GM23338 (cell line): ENCODE measurements at regions not wholly inside any gene's neighbourhood (a gene's known extent, or its start where the extent isn't known, plus 50 kb on each side); places are given as distances from the start of the nearest gene placed in this dataset.

Experiments
- CREB1 ChIP-seq: fragments of 250-450 bp; sonication (Bioruptor Pico); IDR thresholded peaks from 2 replicates; pipeline ENCODE4 v1.5.0; 2020; ENCODE audit warnings: low read depth, mild to moderate bottlenecking, moderate library complexity
- CTCF ChIP-seq, 2 experiments: fragments of 200-600 bp in 1 of 2; sonication (generic) in 1 of 2; conservative IDR thresholded peaks; 2 replicates each; pipeline versions ENCODE4 v1.5.1 to v1.6.1; 2016 to 2017; ENCODE audit warnings: antibody characterized with exemption in 2 of 2, low read depth in 2 of 2, mild to moderate bottlenecking in 2 of 2, moderate library complexity in 1 of 2
- ETS1 ChIP-seq: IDR thresholded peaks from 2 replicates; pipeline ENCODE4 v1.6.1; 2016; ENCODE audit warnings: antibody characterized with exemption
- EZH2 ChIP-seq: fragments of 200-600 bp; sonication (generic); IDR thresholded peaks from one replicate; pipeline ENCODE4 v1.8.0; 2017; ENCODE audit warnings: antibody characterized with exemption, mild to moderate bottlenecking, low read depth; ENCODE audit not compliant: unreplicated experiment
- EZH2phosphoT487 ChIP-seq: fragments of 200-600 bp; sonication (generic); IDR thresholded peaks from one replicate; pipeline ENCODE4 v1.8.1; 2018; ENCODE audit warnings: antibody characterized with exemption; ENCODE audit not compliant: unreplicated experiment
- JUNB ChIP-seq: IDR thresholded peaks from one replicate; pipeline ENCODE4 v1.6.1; 2016; ENCODE audit warnings: antibody characterized with exemption; ENCODE audit not compliant: unreplicated experiment
- NANOG ChIP-seq: IDR thresholded peaks from 2 replicates; pipeline ENCODE4 v1.6.1; 2016; ENCODE audit warnings: antibody characterized with exemption, borderline replicate concordance
- POLR2AphosphoS5 ChIP-seq: IDR thresholded peaks from 2 replicates; pipeline ENCODE4 v1.6.1; 2016; ENCODE audit warnings: antibody characterized with exemption, low read depth
- REST ChIP-seq: IDR thresholded peaks from one replicate; pipeline ENCODE4 v1.6.1; 2018; ENCODE audit warnings: antibody characterized with exemption; ENCODE audit not compliant: unreplicated experiment

GRCh38 chrX:129188231-129188630 is 335.1 kb downstream of the SMARCA1 start:
- TF ChIP-seq CTCF (conservative IDR thresholded peaks at IDR 0.05; ENCODE audit: low read depth in 2 of 2) (no peak), ETS1 (no peak), REST (no peak), EZH2 (no peak), EZH2phosphoT487 (no peak), POLR2AphosphoS5 (no peak), NANOG (no peak), JUNB (no peak), CREB1 (CRISPR knock-in tag) (peak; percentile 8; the same call in 1 of the 2 replicates)
